Neural cell (in vitro differentiated cells): ENCODE measurements at regions not wholly inside any gene's neighbourhood (a gene's known extent, or its start where the extent isn't known, plus 50 kb on each side); places are given as distances from the start of the nearest gene placed in this dataset.

Experiments used
- H2AFZ ChIP-seq: fragments of 200-600, 300-800 bp; sonication (generic), shearing (Covaris generic); 2 replicates; pipeline ENCODE4 v1.6.0; 2014; ENCODE audit warnings: low read depth, mild to moderate bottlenecking, antibody characterized with exemption, low read length, moderate library complexity
- H3F3A ChIP-seq: fragments of 200-600 bp; shearing (Covaris generic); 2 replicates; pipeline ENCODE4 v1.6.1; 2016; ENCODE audit warnings: mild to moderate bottlenecking, moderate library complexity, mixed read lengths, antibody characterized with exemption, low read length; ENCODE audit not compliant: insufficient read depth, poor library complexity, severe bottlenecking
- H3K27ac ChIP-seq: fragments of 200-600, 300-800 bp; sonication (generic), shearing (Covaris generic); 2 replicates; pipeline ENCODE4 v1.5.1; 2014; ENCODE audit warnings: mild to moderate bottlenecking, low read length, moderate library complexity
- H3K27me3 ChIP-seq: fragments of 300-800, 200-600 bp; sonication (generic), shearing (Covaris generic); 2 replicates; pipeline ENCODE4 v1.6.0; 2014; ENCODE audit warnings: mild to moderate bottlenecking, low read depth, low read length, moderate library complexity; ENCODE audit not compliant: insufficient read depth
- H3K36me3 ChIP-seq: fragments of 300-800, 200-600 bp; sonication (generic), shearing (Covaris generic); 2 replicates; pipeline ENCODE4 v1.5.1; 2014; ENCODE audit warnings: mild to moderate bottlenecking, antibody characterized with exemption, low read length, moderate library complexity; ENCODE audit not compliant: insufficient read depth
- H3K4me2 ChIP-seq: fragments of 300-800, 200-600 bp; sonication (generic), shearing (Covaris generic); 2 replicates; pipeline ENCODE4 v1.6.0; 2014; ENCODE audit warnings: mild to moderate bottlenecking, low read length
- H3K4me3 ChIP-seq: fragments of 300-800, 200-600 bp; sonication (generic), shearing (Covaris generic); 2 replicates; pipeline ENCODE4 v1.5.1; 2014; ENCODE audit warnings: mild to moderate bottlenecking, low read length, moderate library complexity
- H3K79me2 ChIP-seq: fragments of 200-600 bp; shearing (Covaris generic); replicated peaks from 2 replicates; pipeline ENCODE4 v1.6.0; 2014; ENCODE audit warnings: mild to moderate bottlenecking, low read length, moderate library complexity; ENCODE audit not compliant: insufficient read depth
- H3K9ac ChIP-seq: fragments of 300-800, 200-600 bp; sonication (generic), shearing (Covaris generic); 2 replicates; pipeline ENCODE4 v1.6.1; 2016; ENCODE audit warnings: mild to moderate bottlenecking, low read length, mixed read lengths
- H3K9me2 ChIP-seq: fragments of 200-600 bp; shearing (Covaris generic); 2 replicates; pipeline ENCODE4 v1.6.1; 2016; ENCODE audit warnings: mild to moderate bottlenecking, low read length, mixed read lengths; ENCODE audit not compliant: insufficient read depth
- H3K9me3 ChIP-seq: fragments of 200-600, 300-800 bp; sonication (generic), shearing (Covaris generic); 2 replicates; pipeline ENCODE4 v1.6.1; 2016; ENCODE audit warnings: mild to moderate bottlenecking, mixed run types, low read length, moderate library complexity, mixed read lengths
- H4K20me1 ChIP-seq: fragments of 200-600 bp; shearing (Covaris generic); 2 replicates; pipeline ENCODE4 v1.6.1; 2016; ENCODE audit warnings: mild to moderate bottlenecking, mixed run types; ENCODE audit not compliant: insufficient read depth
- CTCF ChIP-seq: fragments of 450-650 bp; IDR thresholded peaks from 2 replicates; pipeline ENCODE4 v1.5.1; 2014; ENCODE audit warnings: antibody characterized with exemption, mild to moderate bottlenecking, moderate library complexity; ENCODE audit not compliant: poor library complexity, severe bottlenecking
- EP300 ChIP-seq: fragments of 450-650 bp; conservative IDR thresholded peaks from 2 replicates; pipeline ENCODE4 v1.6.1; 2014; ENCODE audit warnings: antibody characterized with exemption, mild to moderate bottlenecking, moderate library complexity; ENCODE audit not compliant: poor library complexity, severe bottlenecking
- EZH2 ChIP-seq: fragments of 200-600, 300-800 bp; shearing (Covaris generic), sonication (generic); IDR thresholded peaks from 2 replicates; pipeline ENCODE4 v1.6.1; 2014; ENCODE audit warnings: antibody characterized with exemption, low read length, borderline replicate concordance, mild to moderate bottlenecking; ENCODE audit not compliant: insufficient read depth, poor library complexity, severe bottlenecking
- MXI1 ChIP-seq: fragments of 450-650 bp; conservative IDR thresholded peaks from 2 replicates; pipeline ENCODE4 v1.6.1; 2014; ENCODE audit warnings: antibody characterized with exemption, mild to moderate bottlenecking; ENCODE audit not compliant: poor library complexity, severe bottlenecking
- POLR2AphosphoS5 ChIP-seq: IDR thresholded peaks from 2 replicates; pipeline ENCODE4 v1.6.1; 2012
- RAD21 ChIP-seq: fragments of 450-650 bp; conservative IDR thresholded peaks from 2 replicates; pipeline ENCODE4 v1.6.1; 2014; ENCODE audit warnings: antibody characterized with exemption, mild to moderate bottlenecking, moderate library complexity
- REST ChIP-seq: IDR thresholded peaks from 2 replicates; pipeline ENCODE4 v1.6.1; 2012; ENCODE audit warnings: borderline replicate concordance
- SMC3 ChIP-seq: fragments of 450-650 bp; conservative IDR thresholded peaks from 2 replicates; pipeline ENCODE4 v1.6.1; 2014; ENCODE audit warnings: antibody characterized with exemption, mild to moderate bottlenecking, moderate library complexity; ENCODE audit not compliant: poor library complexity
- TAF1 ChIP-seq: IDR thresholded peaks from 2 replicates; pipeline ENCODE4 v1.6.1; 2012; ENCODE audit warnings: low read depth

- no peaks in the 10 kb centered on the region for H3K9me2 ChIP-seq
Observed at GRCh38 chr7:18226598-18226997, 199.0 kb upstream of the PRPS1L1 start.

GRCh38 chr7:18228686-18229085 is 201.0 kb upstream of the PRPS1L1 start:
- no peaks in the 10 kb centered on the region for H3K27me3 ChIP-seq
- H3K27ac ChIP-seq: no peak overlapping the region
- H3K79me2 ChIP-seq: no peaks in the 10 kb centered on the region
- no peaks in the 10 kb centered on the region for H3K9me3 ChIP-seq
- H3K9ac ChIP-seq: no peak overlapping the region
- no peaks in the 10 kb centered on the region for H3K36me3 ChIP-seq
- no peak overlapping the region for H2AFZ ChIP-seq
- no peaks in the 10 kb centered on the region for H3K9me2 ChIP-seq
- no peak overlapping the region for H3K4me2 ChIP-seq
- no peak overlapping the region for H3K4me3 ChIP-seq
- H3F3A ChIP-seq: no peaks in the 10 kb centered on the region
- H4K20me1 ChIP-seq: no peaks in the 10 kb centered on the region
- TF ChIP-seq REST (no peak), TAF1 (no peak), EZH2 (no peak), SMC3 (no peak), MXI1 (no peak), EP300 (no peak), RAD21 (no peak)

More at GRCh38 chr7:18226598-18226997, 199.0 kb upstream of the PRPS1L1 start:
- no peaks in the 10 kb centered on the region for H4K20me1 ChIP-seq
- no peak for TF ChIP-seq EZH2
- no peak for TF ChIP-seq RAD21
- no peak for TF ChIP-seq REST
- TF ChIP-seq CTCF: no peak
- no peak for TF ChIP-seq TAF1
- TF ChIP-seq POLR2AphosphoS5: no peak
- TF ChIP-seq SMC3: no peak
- TF ChIP-seq MXI1: no peak
- TF ChIP-seq EP300: no peak
- H2AFZ ChIP-seq: no peak overlapping the region
- H3K9me3 ChIP-seq: no peaks in the 10 kb centered on the region
- no peaks in the 10 kb centered on the region for H3K36me3 ChIP-seq
- H3K9ac ChIP-seq: no peak overlapping the region
- H3F3A ChIP-seq: no peaks in the 10 kb centered on the region
- H3K27me3 ChIP-seq: no peaks in the 10 kb centered on the region
- no peak overlapping the region for H3K4me2 ChIP-seq
- no peak overlapping the region for H3K27ac ChIP-seq
- H3K4me3 ChIP-seq: no peak overlapping the region
- H3K79me2 ChIP-seq: no peaks in the 10 kb centered on the region
